Smooth muscle cell (in vitro differentiated cells): ENCODE measurements at regions not wholly inside any gene's neighbourhood (a gene's known extent, or its start where the extent isn't known, plus 50 kb on each side); places are given as distances from the start of the nearest gene placed in this dataset.
"Not testable (repeated sequence)": the region's sequence is repeated elsewhere in the genome, so short reads cannot be mapped to it uniquely, and the experiment has no call there.

Source experiments
- DNase-seq: peaks from one replicate; lab custom pipeline; 2025; ENCODE audit not compliant: unreplicated experiment; lab: John Stamatoyannopoulos, UW
- H2AFZ ChIP-seq: fragments of 200-600 bp; sonication (generic); 2 replicates; pipeline ENCODE4 v1.6.0; 2016; ENCODE audit warnings: antibody characterized with exemption, low read depth, mild to moderate bottlenecking
- H3F3A ChIP-seq: fragments of 200-600 bp; sonication (generic); 2 replicates; pipeline ENCODE4 v1.6.0; 2017; ENCODE audit warnings: antibody characterized with exemption, low read depth
- H3K27ac ChIP-seq: fragments of 200-600 bp; sonication (generic); 2 replicates; pipeline ENCODE4 v1.5.1; 2016; ENCODE audit warnings: low read depth, mild to moderate bottlenecking
- H3K27me3 ChIP-seq: fragments of 200-600 bp; sonication (generic); 2 replicates; pipeline ENCODE4 v1.6.1; 2016; ENCODE audit warnings: low read depth, mild to moderate bottlenecking
- H3K36me3 ChIP-seq: fragments of 200-600 bp; sonication (generic); 2 replicates; pipeline ENCODE4 v1.5.1; 2016; ENCODE audit warnings: low read depth
- H3K4me1 ChIP-seq: fragments of 200-600 bp; sonication (generic); 2 replicates; pipeline ENCODE4 v1.5.1; 2016; ENCODE audit warnings: low read depth
- H3K4me2 ChIP-seq: fragments of 200-600 bp; sonication (generic); 2 replicates; pipeline ENCODE4 v1.6.0; 2016; ENCODE audit warnings: mild to moderate bottlenecking
- H3K4me3 ChIP-seq: fragments of 200-600 bp; sonication (generic); 2 replicates; pipeline ENCODE4 v1.5.1; 2016; ENCODE audit warnings: mild to moderate bottlenecking
- H3K79me2 ChIP-seq: fragments of 200-600 bp; sonication (generic); 2 replicates; pipeline ENCODE4 v1.6.0; 2016; ENCODE audit warnings: low read depth, mild to moderate bottlenecking
- H3K9ac ChIP-seq: fragments of 200-600 bp; sonication (generic); 2 replicates; pipeline ENCODE4 v1.6.0; 2016; ENCODE audit warnings: low read depth
- H3K9me3 ChIP-seq: fragments of 200-600 bp; sonication (generic); replicated peaks from 2 replicates; pipeline ENCODE4 v1.5.1; 2016; ENCODE audit warnings: low read depth
- H4K20me1 ChIP-seq: fragments of 200-600 bp; sonication (generic); 2 replicates; pipeline ENCODE4 v1.6.0; 2016; ENCODE audit warnings: low read depth
- WGBS: methylation state at CpG from one replicate; pipeline ENCODE4 v1.1.7; 2016; ENCODE audit warnings: low lambda C conversion rate; 5-methylcytosine and 5-hydroxymethylcytosine counted together
- TF ChIP-seq, protein P1 (sequence below): fragments of 200-600 bp; sonication (generic); IDR thresholded peaks from 2 replicates; pipeline ENCODE4 v1.5.1; 2017; ENCODE audit warnings: borderline replicate concordance, mild to moderate bottlenecking, antibody characterized with exemption; ENCODE audit not compliant: insufficient read depth, poor library complexity, severe bottlenecking

- not testable (repeated sequence) for H3K79me2 ChIP-seq, H3K4me1 ChIP-seq, H4K20me1 ChIP-seq, H3K9me3 ChIP-seq, H3K36me3 ChIP-seq, H3K27me3 ChIP-seq, H3K4me3 ChIP-seq, DNase-seq, H3K9ac ChIP-seq, H3K4me2 ChIP-seq, H3K27ac ChIP-seq, H3F3A ChIP-seq, H2AFZ ChIP-seq
- TF ChIP-seq, protein P1, sequence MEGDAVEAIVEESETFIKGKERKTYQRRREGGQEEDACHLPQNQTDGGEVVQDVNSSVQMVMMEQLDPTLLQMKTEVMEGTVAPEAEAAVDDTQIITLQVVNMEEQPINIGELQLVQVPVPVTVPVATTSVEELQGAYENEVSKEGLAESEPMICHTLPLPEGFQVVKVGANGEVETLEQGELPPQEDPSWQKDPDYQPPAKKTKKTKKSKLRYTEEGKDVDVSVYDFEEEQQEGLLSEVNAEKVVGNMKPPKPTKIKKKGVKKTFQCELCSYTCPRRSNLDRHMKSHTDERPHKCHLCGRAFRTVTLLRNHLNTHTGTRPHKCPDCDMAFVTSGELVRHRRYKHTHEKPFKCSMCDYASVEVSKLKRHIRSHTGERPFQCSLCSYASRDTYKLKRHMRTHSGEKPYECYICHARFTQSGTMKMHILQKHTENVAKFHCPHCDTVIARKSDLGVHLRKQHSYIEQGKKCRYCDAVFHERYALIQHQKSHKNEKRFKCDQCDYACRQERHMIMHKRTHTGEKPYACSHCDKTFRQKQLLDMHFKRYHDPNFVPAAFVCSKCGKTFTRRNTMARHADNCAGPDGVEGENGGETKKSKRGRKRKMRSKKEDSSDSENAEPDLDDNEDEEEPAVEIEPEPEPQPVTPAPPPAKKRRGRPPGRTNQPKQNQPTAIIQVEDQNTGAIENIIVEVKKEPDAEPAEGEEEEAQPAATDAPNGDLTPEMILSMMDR, result peak; percentile 16
- WGBS, result 77% methylated on average over 6 of the region's 6 CpGs
Measured at GRCh38 chr1:164166454-164166853, 392.5 kb upstream of the PBX1 start.

DNA sequence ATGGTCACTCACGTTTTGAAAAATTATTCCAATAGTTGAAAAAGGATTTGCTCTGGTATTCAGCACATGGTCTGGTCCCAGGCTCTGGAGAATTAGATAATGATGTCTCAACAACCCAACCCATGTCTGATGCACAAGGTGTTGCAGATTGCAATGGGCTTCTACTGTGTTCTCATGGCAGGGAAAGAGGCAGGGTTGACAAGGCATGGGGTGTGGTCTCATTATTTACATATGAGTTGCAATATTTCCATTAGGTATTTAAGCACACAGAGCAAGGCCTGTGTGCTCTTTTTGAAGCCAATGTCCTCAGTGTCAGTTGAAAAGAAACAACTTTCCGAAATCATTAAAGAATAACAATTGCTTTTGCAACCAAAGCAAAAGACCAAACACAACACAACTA, 381.9 kb upstream of the PBX1 start:
- WGBS, result 82% methylated on average over 2 of the region's 2 CpGs
- Histone ChIP-seq H3K27ac (no peak overlapping the region), H3K9ac (no peak overlapping the region), H3F3A (no peaks in the 10 kb centered on the region), H3K4me3 (no peak overlapping the region), H3K4me1 (no peaks in the 10 kb centered on the region), H4K20me1 (no peaks in the 10 kb centered on the region), H3K9me3 (no peaks in the 10 kb centered on the region), H3K79me2 (no peaks in the 10 kb centered on the region), H3K4me2 (no peak overlapping the region), H3K36me3 (no peaks in the 10 kb centered on the region), H2AFZ (no peak overlapping the region), H3K27me3 (no peaks in the 10 kb centered on the region)
- DNase-seq, result no peak
- TF ChIP-seq, protein P1, result no peak

DNA sequence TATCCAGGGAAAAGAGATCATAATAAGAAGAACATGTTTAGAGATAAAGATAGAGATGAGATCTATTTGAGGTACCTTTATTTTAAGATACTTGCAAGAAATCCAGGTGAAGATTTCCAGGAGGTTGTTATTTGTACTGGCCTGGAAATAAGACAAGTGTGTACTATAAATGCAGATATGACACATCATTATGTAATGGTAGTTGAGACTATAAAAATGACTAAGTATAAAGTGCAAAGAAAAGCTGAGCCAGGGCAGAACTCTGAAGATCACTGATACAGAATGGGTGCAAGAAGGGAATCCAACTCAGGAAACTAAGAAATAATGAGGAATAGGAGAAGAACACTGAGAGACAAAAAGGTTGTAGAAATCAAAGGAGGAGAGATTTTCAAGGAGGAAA, 378.2 kb upstream of the PBX1 start:
- no peak overlapping the region for H3K4me3 ChIP-seq
- H3K4me1 ChIP-seq, result no peaks in the 10 kb centered on the region
- no peak overlapping the region for H3K27ac ChIP-seq

More for the DNA sequence above, 378.2 kb upstream of the PBX1 start:
- Histone ChIP-seq H3K36me3 (no peaks in the 10 kb centered on the region), H3K4me2 (no peak overlapping the region), H3K9ac (no peak overlapping the region), H3F3A (no peaks in the 10 kb centered on the region), H3K79me2 (no peaks in the 10 kb centered on the region), H3K9me3 (no peaks in the 10 kb centered on the region), H4K20me1 (no peaks in the 10 kb centered on the region), H2AFZ (no peak overlapping the region), H3K27me3 (no peaks in the 10 kb centered on the region)
- TF ChIP-seq, protein P1, result no peak
- DNase-seq, result no peak
